Activated CD8-positive, alpha-beta T cell treated with anti-CD3 and anti-CD28 coated beads, Interleukin-2, amount 10 ng/mL, durations not matched to agents 7 days and 5 days (primary cell): ENCODE measurements at regions not wholly inside any gene's neighbourhood (a gene's known extent, or its start where the extent isn't known, plus 50 kb on each side); places are given as distances from the start of the nearest gene placed in this dataset.

Experiments
- ATAC-seq: fragments of 150-1000 bp; cut with Tn5 transposase; one replicate; pipeline ENCODE4 v1.10.0; 2021; ENCODE audit warnings: moderate library complexity
- CTCF ChIA-PET: fragments of 350-600 bp; sonication (Branson Sonifier 250); formaldehyde crosslinking; loops from one replicate; lab custom pipeline; 2021; ENCODE audit warnings: antibody characterized with exemption; lab: Charles Lee
- POLR2A ChIA-PET: fragments of 350-600 bp; sonication (Branson Sonifier 250); formaldehyde crosslinking; loops from one replicate; lab custom pipeline; 2021; ENCODE audit warnings: antibody characterized with exemption; lab: Charles Lee
- DNase-seq: peaks from one replicate; pipeline ENCODE4 v3.0.0-alpha.2; 2020
- H3K27ac Mint-ChIP-seq: one replicate; pipeline ENCODE4 v1.8.0; 2021; ENCODE audit warnings: mild to moderate bottlenecking, mixed read lengths
- H3K27me3 Mint-ChIP-seq: one replicate; pipeline ENCODE4 v1.8.0; 2021; ENCODE audit warnings: low read depth, mixed read lengths
- H3K36me3 Mint-ChIP-seq: one replicate; pipeline ENCODE4 v1.8.0; 2021; ENCODE audit warnings: low read depth, mixed read lengths
- H3K4me1 Mint-ChIP-seq: one replicate; pipeline ENCODE4 v1.8.0; 2021; ENCODE audit warnings: low read depth, mixed read lengths
- H3K4me3 Mint-ChIP-seq: one replicate; pipeline ENCODE4 v1.8.0; 2021; ENCODE audit warnings: mild to moderate bottlenecking, mixed read lengths
- H3K9me3 Mint-ChIP-seq: one replicate; pipeline ENCODE4 v1.8.0; 2022; ENCODE audit warnings: mixed read lengths; ENCODE audit not compliant: insufficient read depth

- no peaks in the 10 kb centered on the region for H3K27me3 Mint-ChIP-seq
- ATAC-seq, result no peak
Observed at GRCh38 chr6:122285292-122285913, 114.0 kb upstream of the HSF2 start.

GRCh38 chr6:122286512-122286911, 112.9 kb upstream of the HSF2 start:
- ATAC-seq, result no peak
- CTCF ChIA-PET, result no interaction called here
- no peak overlapping the region for H3K4me3 Mint-ChIP-seq
- no peaks in the 10 kb centered on the region for H3K27me3 Mint-ChIP-seq
- no peaks in the 10 kb centered on the region for H3K9me3 Mint-ChIP-seq
- H3K4me1 Mint-ChIP-seq, result no peaks in the 10 kb centered on the region
- H3K27ac Mint-ChIP-seq, result no peak overlapping the region
- DNase-seq, result no peak
- no peaks in the 10 kb centered on the region for H3K36me3 Mint-ChIP-seq
- POLR2A ChIA-PET, result no interaction called here

More at GRCh38 chr6:122285292-122285913, 114.0 kb upstream of the HSF2 start:
- ChIA-PET CTCF (no interaction called here), POLR2A (no interaction called here)
- Mint-ChIP-seq H3K27ac (no peak overlapping the region), H3K9me3 (no peaks in the 10 kb centered on the region), H3K4me3 (no peak overlapping the region), H3K4me1 (no peaks in the 10 kb centered on the region), H3K36me3 (no peaks in the 10 kb centered on the region)
- DNase-seq, result no peak

- Mint-ChIP-seq H3K4me1 (no peaks in the 10 kb centered on the region), H3K27me3 (peaks cover 5% of the 10 kb centered on the region), H3K36me3 (no peaks in the 10 kb centered on the region), H3K9me3 (no peaks in the 10 kb centered on the region), H3K4me3 (no peak overlapping the region), H3K27ac (no peak overlapping the region)
- DNase-seq (no peak), ATAC-seq (no peak)
- ChIA-PET CTCF (no interaction called here), POLR2A (no interaction called here)
Observed at GRCh38 chr6:122289762-122290539, 109.5 kb upstream of the HSF2 start.

- H3K9me3 Mint-ChIP-seq, result no peaks in the 10 kb centered on the region
- ATAC-seq (no peak), DNase-seq (no peak)
- no peaks in the 10 kb centered on the region for H3K4me1 Mint-ChIP-seq
- CTCF ChIA-PET, result no interaction called here
- H3K4me3 Mint-ChIP-seq, result no peak overlapping the region
- POLR2A ChIA-PET, result no interaction called here
- no peaks in the 10 kb centered on the region for H3K36me3 Mint-ChIP-seq
- H3K27ac Mint-ChIP-seq, result no peak overlapping the region
- H3K27me3 Mint-ChIP-seq, result peaks cover 6% of the 10 kb centered on the region
Observed at GRCh38 chr6:122297010-122297409, 102.4 kb upstream of the HSF2 start.

GRCh38 chr6:122302067-122302466, 97.4 kb upstream of the HSF2 start:
- DNase-seq (no peak), ATAC-seq (no peak)
- Mint-ChIP-seq H3K27ac (no peak overlapping the region), H3K36me3 (no peaks in the 10 kb centered on the region), H3K9me3 (peaks cover 4% of the 10 kb centered on the region), H3K4me1 (no peaks in the 10 kb centered on the region), H3K27me3 (peaks cover 2% of the 10 kb centered on the region), H3K4me3 (no peak overlapping the region)
- ChIA-PET POLR2A (no interaction called here), CTCF (no interaction called here)

- no peaks in the 10 kb centered on the region for H3K36me3 Mint-ChIP-seq
- H3K4me3 Mint-ChIP-seq, result no peak overlapping the region
- CTCF ChIA-PET, result no interaction called here
- no peak overlapping the region for H3K27ac Mint-ChIP-seq
- ATAC-seq, result no peak
- H3K4me1 Mint-ChIP-seq, result no peaks in the 10 kb centered on the region
- peaks cover 2% of the 10 kb centered on the region for H3K27me3 Mint-ChIP-seq
- DNase-seq, result no peak
- POLR2A ChIA-PET, result no interaction called here
- peaks cover 6% of the 10 kb centered on the region for H3K9me3 Mint-ChIP-seq
Observed at GRCh38 chr6:122307577-122307976, 91.9 kb upstream of the HSF2 start.

- DNase-seq (no peak), ATAC-seq (no peak)
- Mint-ChIP-seq H3K9me3 (peaks cover 6% of the 10 kb centered on the region), H3K36me3 (no peaks in the 10 kb centered on the region), H3K27me3 (peaks cover 2% of the 10 kb centered on the region), H3K4me3 (no peak overlapping the region), H3K27ac (no peak overlapping the region), H3K4me1 (no peaks in the 10 kb centered on the region)
- CTCF ChIA-PET, result no interaction called here
- POLR2A ChIA-PET, result no interaction called here
Observed at GRCh38 chr6:122308074-122308473, 91.4 kb upstream of the HSF2 start.

GRCh38 chr6:122315842-122316241, 83.6 kb upstream of the HSF2 start:
- ATAC-seq, result no peak
- Mint-ChIP-seq H3K36me3 (no peaks in the 10 kb centered on the region), H3K9me3 (no peaks in the 10 kb centered on the region), H3K4me1 (no peaks in the 10 kb centered on the region), H3K4me3 (no peak overlapping the region), H3K27ac (no peak overlapping the region), H3K27me3 (peaks cover 9% of the 10 kb centered on the region)
- ChIA-PET POLR2A (no interaction called here), CTCF (no interaction called here)
- no peak for DNase-seq

- Mint-ChIP-seq H3K4me3 (peak overlapping the region; percentile 79), H3K27ac (peak overlapping the region; percentile 75), H3K4me1 (peaks cover 12% of the 10 kb centered on the region), H3K27me3 (peaks cover 12% of the 10 kb centered on the region), H3K36me3 (no peaks in the 10 kb centered on the region), H3K9me3 (no peaks in the 10 kb centered on the region)
- DNase-seq (no peak), ATAC-seq (peak; percentile 71)
- ChIA-PET CTCF (no interaction called here), POLR2A (no interaction called here)
Observed at GRCh38 chr6:122322824-122323223, 76.6 kb upstream of the HSF2 start.

GRCh38 chr6:122323361-122323760, 76.1 kb upstream of the HSF2 start:
- Mint-ChIP-seq H3K36me3 (no peaks in the 10 kb centered on the region), H3K27me3 (peaks cover 12% of the 10 kb centered on the region), H3K27ac (peak overlapping the region; percentile 75), H3K4me3 (peak overlapping the region; percentile 79), H3K4me1 (peaks cover 12% of the 10 kb centered on the region), H3K9me3 (no peaks in the 10 kb centered on the region)
- ATAC-seq, result peak; percentile 30
- no peak for DNase-seq
- CTCF ChIA-PET, result no interaction called here
- POLR2A ChIA-PET, result no interaction called here

GRCh38 chr6:122330315-122330714, 69.1 kb upstream of the HSF2 start:
- Mint-ChIP-seq H3K4me3 (no peak overlapping the region), H3K36me3 (no peaks in the 10 kb centered on the region), H3K27ac (no peak overlapping the region), H3K4me1 (no peaks in the 10 kb centered on the region), H3K27me3 (peaks cover 10% of the 10 kb centered on the region), H3K9me3 (no peaks in the 10 kb centered on the region)
- ATAC-seq, result no peak
- ChIA-PET POLR2A (no interaction called here), CTCF (no interaction called here)
- DNase-seq, result no peak

- DNase-seq (no peak), ATAC-seq (no peak)
- Mint-ChIP-seq H3K4me1 (no peaks in the 10 kb centered on the region), H3K27ac (no peak overlapping the region), H3K27me3 (peaks cover 7% of the 10 kb centered on the region), H3K36me3 (no peaks in the 10 kb centered on the region), H3K9me3 (no peaks in the 10 kb centered on the region), H3K4me3 (no peak overlapping the region)
- CTCF ChIA-PET, result no interaction called here
- POLR2A ChIA-PET, result no interaction called here
Observed at GRCh38 chr6:122337645-122338044, 61.8 kb upstream of the HSF2 start.
